SU-DHL-6 (cell line): ENCODE measurements at regions not wholly inside any gene's neighbourhood (a gene's known extent, or its start where the extent isn't known, plus 50 kb on each side); places are given as distances from the start of the nearest gene placed in this dataset.

ENCODE experiments used
- CTCF ChIP-seq: fragments of 200-600 bp; sonication (generic); IDR thresholded peaks from one replicate; pipeline ENCODE4 v1.5.1; 2017; ENCODE audit warnings: antibody characterized with exemption, mild to moderate bottlenecking, low read length, moderate library complexity; ENCODE audit not compliant: insufficient read depth, poor library complexity, severe bottlenecking
- EZH2phosphoT487 ChIP-seq: fragments of 200-600 bp; sonication (generic), shearing (Covaris generic); conservative IDR thresholded peaks from 2 replicates; pipeline ENCODE4 v1.6.1; 2018; ENCODE audit warnings: mild to moderate bottlenecking, antibody characterized with exemption, low read length, moderate library complexity, mixed read lengths

- no peak for TF ChIP-seq CTCF
- TF ChIP-seq EZH2phosphoT487: no peak
Measured at GRCh38 chr2:105460048-105460732, 61.3 kb upstream of the FHL2 start.
